Endodermal cell (in vitro differentiated cells): ENCODE measurements at regions not wholly inside any gene's neighbourhood (a gene's known extent, or its start where the extent isn't known, plus 50 kb on each side); places are given as distances from the start of the nearest gene placed in this dataset.

Source experiments
- DNase-seq: peaks from one replicate; pipeline ENCODE4 v3.0.0-alpha.2; 2017
- H3K27ac ChIP-seq: 2 replicates; pipeline ENCODE4 v1.5.1; 2013; ENCODE audit warnings: mild to moderate bottlenecking, low read depth, low read length, moderate library complexity
- H3K27me3 ChIP-seq: 2 replicates; pipeline ENCODE4 v1.6.1; 2013; ENCODE audit warnings: mild to moderate bottlenecking, low read length, moderate library complexity; ENCODE audit not compliant: insufficient read depth, control insufficient read depth, poor library complexity, severe bottlenecking
- H3K36me3 ChIP-seq: 2 replicates; pipeline ENCODE4 v1.7.0; 2013; ENCODE audit warnings: mild to moderate bottlenecking, low read length, moderate library complexity; ENCODE audit not compliant: control insufficient read depth, insufficient read depth
- H3K4me1 ChIP-seq: one replicate; pipeline ENCODE4 v1.7.0; 2013; ENCODE audit warnings: low read length; ENCODE audit not compliant: control insufficient read depth, insufficient read depth
- H3K4me3 ChIP-seq: 2 replicates; pipeline ENCODE4 v1.5.1; 2013; ENCODE audit warnings: mild to moderate bottlenecking, low read length, moderate library complexity
- H3K9ac ChIP-seq: 2 replicates; pipeline ENCODE4 v1.6.1; 2013; ENCODE audit warnings: mild to moderate bottlenecking, low read length, moderate library complexity; ENCODE audit not compliant: poor library complexity, severe bottlenecking; ENCODE audit errors: extremely low read depth
- H3K9me3 ChIP-seq: 2 replicates; pipeline ENCODE4 v1.6.1; 2013; ENCODE audit warnings: mild to moderate bottlenecking, low read length, moderate library complexity; ENCODE audit not compliant: control insufficient read depth
- H3K27ac Mint-ChIP-seq: 2 replicates; pipeline ENCODE4 v1.8.0; 2020; ENCODE audit warnings: mixed read lengths
- H3K27me3 Mint-ChIP-seq: 2 replicates; pipeline ENCODE4 v1.8.0; 2021; ENCODE audit warnings: mild to moderate bottlenecking, mixed read lengths; ENCODE audit not compliant: insufficient read depth
- H3K36me3 Mint-ChIP-seq: 2 replicates; pipeline ENCODE4 v1.8.0; 2020; ENCODE audit warnings: low read depth, mixed read lengths
- H3K4me1 Mint-ChIP-seq: 2 replicates; pipeline ENCODE4 v1.8.0; 2020; ENCODE audit warnings: mixed read lengths
- H3K4me3 Mint-ChIP-seq: 2 replicates; pipeline ENCODE4 v1.8.0; 2020; ENCODE audit warnings: mild to moderate bottlenecking, moderate library complexity, mixed read lengths
- H3K9me3 Mint-ChIP-seq: 2 replicates; pipeline ENCODE4 v1.8.0; 2020; ENCODE audit warnings: mild to moderate bottlenecking, mixed read lengths
- WGBS, 2 experiments: methylation state at CpG; one replicate each; pipeline versions ENCODE4 v1.1.5 to v1.1.7; 2013; ENCODE audit warnings: missing lambda C conversion rate in 2 of 2, mixed read lengths in 1 of 2; ENCODE audit not compliant: insufficient coverage in 1 of 2, insufficient read length in 1 of 2; 5-methylcytosine and 5-hydroxymethylcytosine counted together
- TF ChIP-seq, protein P1 (sequence below): fragments of 200-600 bp; sonication (generic); conservative IDR thresholded peaks from 2 replicates; pipeline ENCODE4 v1.5.0; 2021; ENCODE audit warnings: antibody characterized with exemption, mild to moderate bottlenecking

DNA sequence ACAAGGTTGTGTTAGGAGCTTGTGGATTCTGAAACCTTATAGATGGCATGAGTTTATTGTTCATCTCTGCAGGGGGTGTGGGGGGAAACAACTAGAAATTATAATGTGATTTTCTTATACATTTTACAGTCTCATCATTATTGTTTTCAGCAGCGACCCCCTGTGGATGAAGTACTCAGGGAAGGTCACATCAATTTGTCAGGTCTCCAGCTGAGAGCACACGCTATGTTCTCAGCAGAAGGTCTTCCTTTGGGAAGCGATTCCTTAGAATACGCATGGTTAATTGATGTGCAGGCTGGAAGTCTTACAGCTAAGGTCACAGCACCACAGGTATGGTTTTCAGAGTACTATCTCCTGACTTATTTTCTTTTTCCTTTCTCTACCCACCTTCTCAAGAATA, 72.2 kb downstream of the BLTP1 start:
- TF ChIP-seq, protein P1, sequence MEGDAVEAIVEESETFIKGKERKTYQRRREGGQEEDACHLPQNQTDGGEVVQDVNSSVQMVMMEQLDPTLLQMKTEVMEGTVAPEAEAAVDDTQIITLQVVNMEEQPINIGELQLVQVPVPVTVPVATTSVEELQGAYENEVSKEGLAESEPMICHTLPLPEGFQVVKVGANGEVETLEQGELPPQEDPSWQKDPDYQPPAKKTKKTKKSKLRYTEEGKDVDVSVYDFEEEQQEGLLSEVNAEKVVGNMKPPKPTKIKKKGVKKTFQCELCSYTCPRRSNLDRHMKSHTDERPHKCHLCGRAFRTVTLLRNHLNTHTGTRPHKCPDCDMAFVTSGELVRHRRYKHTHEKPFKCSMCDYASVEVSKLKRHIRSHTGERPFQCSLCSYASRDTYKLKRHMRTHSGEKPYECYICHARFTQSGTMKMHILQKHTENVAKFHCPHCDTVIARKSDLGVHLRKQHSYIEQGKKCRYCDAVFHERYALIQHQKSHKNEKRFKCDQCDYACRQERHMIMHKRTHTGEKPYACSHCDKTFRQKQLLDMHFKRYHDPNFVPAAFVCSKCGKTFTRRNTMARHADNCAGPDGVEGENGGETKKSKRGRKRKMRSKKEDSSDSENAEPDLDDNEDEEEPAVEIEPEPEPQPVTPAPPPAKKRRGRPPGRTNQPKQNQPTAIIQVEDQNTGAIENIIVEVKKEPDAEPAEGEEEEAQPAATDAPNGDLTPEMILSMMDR = no peak
- no peaks in the 10 kb centered on the region for H3K27me3 Mint-ChIP-seq
- no peaks in the 10 kb centered on the region for H3K9me3 ChIP-seq
- H3K4me3 ChIP-seq = no peak overlapping the region
- peaks cover 28% of the 10 kb centered on the region for H3K36me3 ChIP-seq
- H3K4me1 Mint-ChIP-seq = peaks cover 13% of the 10 kb centered on the region
- H3K4me1 ChIP-seq = peaks cover 4% of the 10 kb centered on the region
- no peak overlapping the region for H3K27ac Mint-ChIP-seq
- WGBS, 2 experiments = 53 to 56% methylated on average over 4 of the region's 4 CpGs
- peaks cover 10% of the 10 kb centered on the region for H3K36me3 Mint-ChIP-seq
- H3K27ac ChIP-seq = no peak overlapping the region
- H3K4me3 Mint-ChIP-seq = no peak overlapping the region
- no peaks in the 10 kb centered on the region for H3K27me3 ChIP-seq
- H3K9me3 Mint-ChIP-seq = no peaks in the 10 kb centered on the region
- no peak overlapping the region for H3K9ac ChIP-seq
- DNase-seq = peak; percentile 52

DNA sequence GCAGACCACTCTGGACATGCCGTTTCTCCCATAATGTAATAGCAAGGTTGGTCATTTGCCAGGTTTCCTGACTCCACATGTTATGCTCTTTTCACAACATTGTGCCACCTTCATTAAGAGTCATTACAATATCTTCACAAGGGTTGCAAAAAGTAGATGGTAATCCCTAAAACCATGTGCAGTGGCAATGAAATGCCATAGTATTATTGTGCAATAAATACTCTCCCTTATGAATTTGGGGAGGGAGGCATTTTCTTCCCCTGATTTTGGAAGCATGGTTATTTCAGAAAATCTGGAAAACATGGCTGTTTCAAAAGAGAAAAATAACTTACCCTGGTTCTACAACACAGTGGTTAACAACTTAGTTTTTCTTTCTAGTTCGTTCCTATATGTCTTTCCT, 75.1 kb downstream of the BLTP1 start:
- Mint-ChIP-seq H3K9me3 (no peaks in the 10 kb centered on the region), H3K4me1 (peaks cover 13% of the 10 kb centered on the region), H3K27me3 (no peaks in the 10 kb centered on the region), H3K36me3 (peaks cover 10% of the 10 kb centered on the region), H3K4me3 (no peak overlapping the region), H3K27ac (no peak overlapping the region)
- Histone ChIP-seq H3K9ac (no peak overlapping the region), H3K36me3 (peaks cover 31% of the 10 kb centered on the region), H3K27me3 (no peaks in the 10 kb centered on the region), H3K4me1 (peaks cover 4% of the 10 kb centered on the region), H3K9me3 (no peaks in the 10 kb centered on the region), H3K4me3 (no peak overlapping the region), H3K27ac (no peak overlapping the region)
- TF ChIP-seq, protein P1 = no peak
- 97 to 100% methylated on average over 1 of the region's 2 CpGs for WGBS, 2 experiments
- DNase-seq = no peak

DNA sequence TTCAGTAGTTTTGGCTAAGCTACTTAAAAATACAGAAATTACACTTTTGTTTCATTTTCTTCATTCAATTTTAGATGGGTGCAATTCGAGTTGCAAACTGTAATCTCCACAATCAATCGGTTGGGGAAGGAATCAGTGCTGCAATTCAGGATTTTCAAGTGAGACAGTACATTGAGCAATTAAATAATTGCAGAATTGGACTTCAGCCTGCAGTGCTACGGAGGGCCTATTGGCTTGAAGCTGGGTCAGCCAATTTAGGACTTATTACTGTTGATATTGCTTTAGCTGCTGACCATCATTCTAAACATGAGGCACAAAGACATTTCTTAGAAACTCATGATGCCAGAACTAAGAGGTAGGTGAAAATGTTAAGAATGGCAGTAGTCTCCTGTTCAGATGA, 77.7 kb downstream of the BLTP1 start:
- Histone ChIP-seq H3K36me3 (peaks cover 38% of the 10 kb centered on the region), H3K4me1 (no peaks in the 10 kb centered on the region), H3K27ac (no peak overlapping the region), H3K9ac (no peak overlapping the region), H3K9me3 (no peaks in the 10 kb centered on the region), H3K4me3 (no peak overlapping the region), H3K27me3 (no peaks in the 10 kb centered on the region)
- 90 to 92% methylated on average over 3 of the region's 3 CpGs for WGBS, 2 experiments
- Mint-ChIP-seq H3K9me3 (no peaks in the 10 kb centered on the region), H3K27me3 (no peaks in the 10 kb centered on the region), H3K4me3 (no peak overlapping the region), H3K27ac (no peak overlapping the region), H3K4me1 (peaks cover 4% of the 10 kb centered on the region), H3K36me3 (peaks cover 15% of the 10 kb centered on the region)
- TF ChIP-seq, protein P1 = no peak
- no peak for DNase-seq
